C4-2B (cell line): ENCODE measurements at regions not wholly inside any gene's neighbourhood (a gene's known extent, or its start where the extent isn't known, plus 50 kb on each side); places are given as distances from the start of the nearest gene placed in this dataset.

Source experiments
- CTCF ChIP-seq: fragments of 450-650 bp; conservative IDR thresholded peaks from 2 replicates; pipeline ENCODE4 v1.5.1; 2017; ENCODE audit warnings: mild to moderate bottlenecking
- ZFX ChIP-seq: fragments of 450-650 bp; IDR thresholded peaks from 2 replicates; pipeline ENCODE4 v1.6.1; 2017

DNA sequence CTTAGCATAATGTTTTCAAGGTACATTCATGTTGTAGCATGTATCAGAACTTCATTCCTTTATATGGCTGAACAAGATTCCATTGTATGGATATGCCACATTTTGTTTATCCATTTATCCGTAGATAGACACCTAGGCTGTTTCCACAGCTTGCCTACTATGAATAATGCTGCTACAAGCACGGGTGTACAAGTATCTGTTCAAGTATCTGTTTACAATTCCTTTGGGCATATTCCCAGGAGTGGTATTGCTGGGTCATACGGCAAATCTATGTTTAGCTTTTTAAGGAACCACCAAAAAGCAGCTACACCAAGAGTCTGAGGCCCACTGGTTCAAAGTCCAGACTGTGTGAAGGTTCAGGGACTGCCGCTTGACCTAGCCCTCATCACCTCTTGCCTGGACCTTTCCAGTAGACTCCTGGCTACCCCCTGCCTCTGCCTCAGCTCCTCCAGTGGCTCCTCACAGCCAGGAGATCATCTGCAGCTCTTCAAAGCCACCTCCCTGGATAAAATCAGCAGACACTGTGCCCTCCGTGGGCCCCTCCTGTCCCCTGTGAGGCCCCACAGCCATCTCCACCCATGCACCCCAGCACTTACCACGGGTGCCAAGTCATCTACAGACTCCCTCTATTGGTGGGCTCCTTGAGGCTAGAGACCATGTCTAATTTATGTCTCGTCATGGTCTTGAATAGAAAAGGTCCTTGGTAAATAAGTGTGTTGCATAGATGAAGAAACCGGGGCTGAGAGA, 160.3 kb downstream of the MN1 start:
- no peak for TF ChIP-seq CTCF
- no peak for TF ChIP-seq ZFX
